GM18870 (cell line): ENCODE measurements at regions not wholly inside any gene's neighbourhood (a gene's known extent, or its start where the extent isn't known, plus 50 kb on each side); places are given as distances from the start of the nearest gene placed in this dataset.

Experiments
- ATAC-seq: cut with Tn5 transposase; IDR thresholded peaks from one replicate; pipeline ENCODE4 v1.9.1; 2021; ENCODE audit warnings: moderate library complexity; ENCODE audit not compliant: unreplicated experiment

DNA sequence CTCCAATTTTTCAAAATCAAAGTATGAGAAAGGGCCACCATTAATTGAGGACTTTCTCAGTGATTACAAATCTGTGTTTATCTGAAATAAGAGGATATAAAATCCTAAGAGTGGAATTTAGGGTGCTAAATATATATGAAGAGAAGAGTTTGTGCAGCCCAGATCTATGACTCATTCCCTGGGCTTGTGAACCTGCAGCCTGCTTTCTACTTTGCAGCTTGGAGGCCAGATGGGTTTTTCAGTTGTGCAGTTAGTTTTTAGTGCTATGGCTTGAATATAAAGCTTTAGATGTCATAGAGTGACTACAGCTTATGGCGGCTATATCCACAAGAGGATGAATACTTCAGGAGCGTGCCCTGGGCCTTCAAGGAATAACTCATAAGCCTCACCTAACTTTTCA is 1391.1 kb downstream of the FSTL5 start:
- ATAC-seq: no peak

DNA sequence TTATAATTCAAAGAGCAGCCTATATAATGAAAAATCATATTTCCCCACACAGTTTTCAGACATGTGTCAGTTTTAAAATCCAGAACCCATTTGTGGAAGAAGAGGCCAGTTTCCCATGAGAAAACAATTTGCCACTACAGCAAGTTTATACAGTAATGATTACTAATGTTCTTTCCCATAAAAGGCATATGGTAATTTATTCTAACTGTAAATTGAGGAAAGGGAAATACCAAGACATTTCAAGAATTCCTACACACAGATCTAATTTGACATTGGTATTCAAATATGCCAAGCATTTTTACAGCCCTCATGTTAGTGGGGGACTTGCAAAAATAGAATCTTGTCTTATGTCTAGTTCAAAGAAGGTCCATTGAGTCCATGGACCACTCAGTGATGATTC is 1368.6 kb downstream of the FSTL5 start:
- ATAC-seq: no peak

DNA sequence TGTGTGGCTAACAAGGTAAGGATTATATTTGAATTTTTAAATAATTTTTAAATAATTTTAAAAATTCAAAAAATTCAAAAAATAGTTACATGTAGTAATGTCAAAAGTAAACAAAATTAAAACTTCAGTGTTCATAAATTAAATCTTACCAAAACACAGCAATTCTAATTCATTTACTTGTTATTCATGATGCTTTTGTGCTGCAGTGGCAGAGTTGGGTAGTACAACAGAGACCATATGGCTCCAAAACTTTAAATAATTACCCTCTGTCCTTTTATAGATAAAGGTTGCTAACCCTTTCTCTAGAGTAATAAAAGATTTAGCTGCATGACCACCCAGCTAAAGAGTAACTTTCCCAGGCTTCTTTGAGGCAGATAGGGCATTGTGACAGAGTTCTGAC is 1355.6 kb downstream of the FSTL5 start:
- no peak for ATAC-seq

DNA sequence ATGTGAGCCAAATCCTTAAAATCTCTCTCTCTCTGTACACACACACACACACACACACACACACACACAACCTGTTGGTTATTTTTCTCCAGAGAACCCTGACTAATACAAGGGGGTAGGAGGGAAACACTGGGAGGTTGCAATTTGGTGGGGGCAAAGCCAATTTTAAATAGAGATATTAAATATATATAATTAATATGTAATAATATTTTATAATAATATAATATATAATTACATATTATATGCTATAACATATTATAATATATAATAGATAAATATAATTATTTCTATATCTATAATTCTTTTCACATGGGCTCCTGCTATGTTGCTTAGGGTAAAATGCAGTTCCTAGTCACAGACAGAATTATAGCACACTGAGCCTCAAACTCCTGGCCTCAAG is 1354.2 kb downstream of the FSTL5 start:
- no peak for ATAC-seq

DNA sequence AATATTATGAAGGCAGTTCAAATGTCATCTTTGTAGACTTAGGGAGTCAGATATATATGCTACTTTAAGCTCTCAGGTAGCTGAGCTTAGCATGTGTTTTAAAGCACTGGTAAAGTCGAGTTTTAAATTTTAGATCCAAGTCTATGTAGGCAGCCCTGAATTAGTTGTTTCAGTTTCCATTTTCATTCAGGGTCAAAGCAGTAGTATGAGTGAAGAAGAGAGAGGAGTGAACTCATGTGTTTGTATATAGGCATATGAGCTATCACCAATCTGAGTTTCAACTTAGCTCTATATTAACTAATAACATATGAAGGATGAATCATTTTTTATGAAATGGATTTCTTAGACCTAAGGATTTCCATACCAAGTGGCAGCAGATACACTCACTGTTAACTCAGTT is 1353.4 kb downstream of the FSTL5 start:
- no peak for ATAC-seq

DNA sequence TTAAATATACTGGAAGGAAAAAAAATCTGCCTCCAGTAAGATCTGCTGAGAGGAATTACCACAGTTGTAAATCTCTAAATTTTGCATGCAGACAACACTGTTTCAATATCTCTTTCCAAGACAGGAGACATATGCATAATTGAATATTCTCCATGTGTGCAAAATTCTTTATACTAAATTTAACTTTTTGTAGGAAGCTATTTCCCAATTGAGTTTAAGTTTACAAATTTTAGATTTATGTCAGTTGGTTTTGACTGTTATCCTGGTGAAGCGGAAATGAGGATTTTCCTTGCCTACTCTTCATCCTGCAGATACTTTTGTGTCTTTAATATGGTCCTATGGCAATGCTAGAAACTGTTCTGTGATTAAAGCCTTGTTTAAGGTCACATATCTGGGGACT is 1352.9 kb downstream of the FSTL5 start:
- ATAC-seq: no peak

DNA sequence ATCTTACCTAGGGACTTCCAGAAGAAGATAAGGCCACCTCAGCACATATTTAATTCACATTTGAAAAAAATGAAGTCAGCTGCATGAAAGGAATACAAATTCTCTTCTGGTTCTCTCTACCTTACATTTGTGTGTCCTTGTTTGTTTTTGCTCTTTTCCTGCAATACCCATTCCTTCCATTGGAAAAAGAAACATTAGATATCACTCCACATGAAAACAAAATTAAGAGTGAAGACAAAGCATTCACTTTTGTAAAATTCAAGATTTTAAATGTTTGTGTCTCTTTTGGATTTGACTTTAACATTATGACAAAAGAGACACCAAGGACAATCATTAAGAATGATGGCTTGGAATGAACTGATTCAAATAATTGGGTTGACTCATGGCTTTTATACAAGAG is 1351.8 kb downstream of the FSTL5 start:
- ATAC-seq: no peak

DNA sequence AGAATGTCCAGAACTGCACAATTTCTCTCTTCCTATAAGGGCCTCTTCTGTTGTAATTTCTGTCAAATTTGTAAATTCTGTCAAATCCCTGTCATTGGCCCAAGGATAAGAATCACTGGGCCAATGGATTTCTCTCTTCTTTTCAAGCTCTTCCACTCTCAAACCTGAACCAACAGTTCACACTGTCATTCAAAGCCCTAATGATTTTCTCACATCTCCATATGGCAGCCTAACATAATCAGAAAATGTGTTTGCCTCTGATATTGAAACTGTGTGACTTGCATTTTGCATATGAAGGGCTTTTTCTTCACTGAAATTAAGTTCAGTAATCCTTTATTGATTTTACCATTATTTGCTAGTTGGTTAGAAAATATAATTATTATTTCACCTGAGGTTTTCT is 1349.1 kb downstream of the FSTL5 start:
- no peak for ATAC-seq

DNA sequence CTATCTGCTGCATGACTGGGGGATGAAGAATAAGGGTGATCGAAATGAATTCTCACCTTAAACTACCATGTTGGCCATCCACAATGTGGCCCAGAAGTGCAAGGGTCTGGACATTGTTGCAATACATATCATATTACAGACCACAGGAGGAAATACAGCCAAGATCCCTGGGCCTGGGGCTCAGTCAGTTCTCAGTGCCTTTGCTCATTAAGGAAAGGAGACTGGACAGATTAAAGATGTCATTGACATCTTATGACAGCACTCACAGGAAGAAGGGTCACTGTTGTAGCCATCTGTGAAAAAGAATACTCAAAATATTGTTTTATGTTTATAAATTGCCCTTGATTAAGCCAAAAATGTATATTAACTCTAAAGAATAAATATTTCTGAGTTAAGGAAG is 1345.2 kb downstream of the FSTL5 start:
- no peak for ATAC-seq

DNA sequence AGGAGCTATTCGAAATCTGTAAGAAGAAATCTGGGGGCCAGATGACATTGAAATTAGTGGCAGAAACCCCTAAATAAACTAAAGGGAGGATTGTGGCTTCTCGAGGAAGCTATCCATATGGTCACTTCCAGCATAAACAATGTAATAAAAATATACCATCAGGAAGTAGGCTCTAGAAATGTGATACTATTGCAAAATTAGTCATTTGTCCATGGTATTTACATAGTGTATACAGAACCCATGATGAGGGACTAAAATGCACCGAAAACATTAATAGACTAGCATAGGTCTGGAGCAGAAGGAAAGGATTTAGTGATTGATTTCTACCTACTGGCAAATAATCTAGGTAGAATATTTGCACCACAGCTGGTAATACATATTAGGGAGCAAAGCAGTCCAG is 1344.0 kb downstream of the FSTL5 start:
- no peak for ATAC-seq

DNA sequence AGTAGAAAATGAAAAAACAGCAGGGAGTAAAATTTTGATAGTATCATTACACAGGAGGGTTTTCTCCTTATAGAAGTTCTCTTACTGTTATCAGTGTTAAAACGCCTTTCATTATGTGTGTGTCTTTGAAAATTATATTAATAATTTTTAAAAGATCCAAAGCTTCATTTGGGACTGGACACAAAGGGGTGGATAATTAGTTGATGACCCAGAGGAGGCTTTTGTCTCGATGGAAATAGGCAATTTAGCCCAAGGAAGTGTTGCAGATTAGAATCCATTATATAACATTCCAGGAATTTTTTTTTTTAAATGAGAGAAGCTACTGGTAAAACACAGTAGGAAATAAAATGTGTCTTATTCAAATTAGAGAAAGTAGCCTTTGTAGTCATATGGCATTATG is 1339.3 kb downstream of the FSTL5 start:
- ATAC-seq: no peak

DNA sequence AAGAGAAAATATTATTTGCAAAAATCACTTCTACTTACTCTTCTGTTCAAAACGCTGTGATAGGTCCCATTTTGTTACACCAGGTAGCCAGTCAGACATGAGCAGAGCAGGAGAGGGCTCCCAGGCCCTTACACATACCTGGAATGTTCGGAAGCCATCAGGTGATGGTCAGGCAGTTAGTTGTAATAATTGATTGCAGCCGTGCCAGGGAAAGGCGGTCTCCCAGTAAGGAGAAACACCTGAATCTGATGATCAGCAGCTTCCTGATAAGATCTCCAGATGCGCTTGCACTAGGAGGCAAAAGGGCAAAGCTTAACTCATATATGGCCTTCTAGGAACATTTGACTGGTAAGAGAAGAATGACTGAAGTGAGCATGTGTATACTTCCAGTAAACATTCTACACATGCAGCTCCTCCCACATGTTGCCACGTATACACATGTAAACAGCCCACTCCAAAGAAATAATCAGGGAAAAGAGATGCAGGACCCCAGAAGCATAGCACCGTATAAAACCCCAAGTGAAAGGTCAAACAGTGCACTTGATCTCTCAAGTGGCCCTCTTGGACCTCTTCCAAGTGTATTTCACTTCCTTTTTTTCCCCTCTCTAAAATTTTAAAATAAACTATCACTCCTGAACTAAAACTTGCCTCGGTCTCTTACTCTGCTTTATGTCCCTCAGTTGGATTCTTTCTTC is 1338.0 kb downstream of the FSTL5 start:
- no peak for ATAC-seq

DNA sequence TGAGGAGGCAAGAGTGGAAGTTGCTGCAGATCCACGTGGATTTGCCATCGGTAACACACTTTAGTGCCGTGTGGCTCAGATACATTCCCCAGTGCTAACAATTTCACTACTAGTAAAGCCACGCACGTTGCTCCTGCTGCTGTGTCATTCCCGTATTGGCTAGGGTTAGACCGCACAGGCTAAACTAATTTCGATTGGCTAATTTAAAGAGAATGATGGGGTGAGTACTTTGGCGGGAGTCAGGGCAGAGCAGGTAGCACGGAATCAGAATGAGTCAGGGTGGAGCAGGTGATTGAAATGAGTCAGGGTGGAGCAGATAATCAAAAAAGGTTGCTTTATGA is 1337.5 kb downstream of the FSTL5 start:
- no peak for ATAC-seq

DNA sequence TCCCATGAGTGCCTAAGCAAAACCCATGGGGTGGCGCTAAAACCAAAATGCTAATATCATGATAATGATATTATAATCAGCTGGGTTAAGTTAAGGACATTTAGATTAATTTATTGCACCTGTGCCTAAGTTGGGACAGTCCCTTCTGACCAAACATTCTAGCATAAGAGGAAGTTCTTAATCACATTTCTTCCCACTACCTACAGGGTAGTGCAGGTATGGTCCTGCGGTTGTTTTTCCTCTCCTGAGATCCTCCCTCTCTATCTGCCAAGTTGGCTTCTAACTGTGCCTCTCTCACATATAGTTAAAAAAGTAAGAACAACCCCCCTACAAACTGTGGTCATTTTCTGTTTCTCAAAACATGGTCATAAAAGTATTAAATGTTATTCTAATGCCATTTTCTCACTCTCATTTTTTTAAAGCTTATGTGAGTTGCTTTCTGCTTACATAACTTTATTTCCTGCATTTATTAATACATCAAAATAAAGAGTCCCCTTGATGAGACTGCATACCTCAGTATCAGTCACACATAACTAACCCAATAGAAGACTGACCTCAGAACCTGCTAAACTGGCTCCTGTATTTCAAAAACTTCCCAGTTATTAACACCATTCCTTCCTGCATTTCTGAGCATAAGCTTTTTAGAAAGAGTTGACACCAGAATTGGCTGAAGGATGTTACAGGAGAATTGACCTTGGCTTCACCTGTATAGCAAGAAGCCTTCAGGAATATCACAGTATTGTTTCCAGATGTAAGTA is 1332.5 kb downstream of the FSTL5 start:
- ATAC-seq: no peak

DNA sequence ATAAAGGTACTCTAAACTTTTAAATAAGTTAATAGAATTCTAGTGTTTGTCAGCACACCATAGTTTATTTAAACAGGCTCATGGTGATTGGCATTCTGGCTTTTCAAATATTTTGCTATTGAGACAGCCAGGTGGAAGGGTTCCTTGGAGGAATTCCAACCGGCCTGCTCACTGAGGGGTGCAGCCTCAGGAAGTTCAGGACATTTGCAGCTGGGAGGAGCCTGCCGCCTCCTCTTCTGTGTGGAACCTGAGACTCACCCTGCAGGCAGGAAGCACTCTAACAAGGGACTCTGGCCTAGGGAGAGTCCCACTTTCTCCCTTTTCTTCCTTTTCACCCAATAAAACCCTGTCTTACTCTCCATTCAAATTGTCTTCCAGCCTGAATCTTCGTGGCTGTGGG is 1328.0 kb downstream of the FSTL5 start:
- ATAC-seq: no peak

DNA sequence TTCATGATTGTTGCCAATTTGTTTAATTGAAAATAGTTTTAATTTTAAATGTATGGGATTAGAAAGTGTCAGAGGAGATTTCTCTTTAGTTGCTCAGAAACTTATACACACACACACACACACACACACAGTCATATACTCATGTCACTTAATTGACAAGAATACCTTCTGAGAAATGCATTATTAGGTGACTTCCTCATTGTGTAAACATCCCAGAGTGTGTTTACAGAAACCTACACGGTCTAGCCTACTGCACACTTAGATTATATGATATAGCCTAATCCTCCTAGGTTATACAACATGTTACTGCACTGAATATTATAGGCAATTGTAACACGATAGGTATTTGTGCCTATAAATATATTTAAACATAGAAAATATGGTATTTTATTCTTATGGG is 1327.4 kb downstream of the FSTL5 start:
- no peak for ATAC-seq

DNA sequence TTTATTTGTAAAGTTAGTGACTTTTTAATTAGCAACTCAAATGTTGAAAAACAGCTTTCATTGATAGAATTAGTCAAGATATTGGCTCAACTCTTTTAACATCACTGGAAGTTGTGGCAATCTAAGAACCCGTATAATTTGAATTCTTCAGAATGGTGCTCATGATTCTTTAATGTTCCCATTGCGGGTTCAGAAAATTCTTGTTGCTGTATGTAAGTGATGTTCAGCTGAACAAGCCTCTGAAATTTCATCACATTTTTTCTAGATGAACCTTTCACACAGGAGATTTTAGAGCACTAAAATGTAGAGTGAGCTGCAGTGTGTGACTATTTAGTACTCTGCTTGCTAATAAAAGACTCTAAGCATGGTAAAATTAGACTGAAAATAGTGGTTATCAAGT is 1317.7 kb downstream of the FSTL5 start:
- no peak for ATAC-seq

DNA sequence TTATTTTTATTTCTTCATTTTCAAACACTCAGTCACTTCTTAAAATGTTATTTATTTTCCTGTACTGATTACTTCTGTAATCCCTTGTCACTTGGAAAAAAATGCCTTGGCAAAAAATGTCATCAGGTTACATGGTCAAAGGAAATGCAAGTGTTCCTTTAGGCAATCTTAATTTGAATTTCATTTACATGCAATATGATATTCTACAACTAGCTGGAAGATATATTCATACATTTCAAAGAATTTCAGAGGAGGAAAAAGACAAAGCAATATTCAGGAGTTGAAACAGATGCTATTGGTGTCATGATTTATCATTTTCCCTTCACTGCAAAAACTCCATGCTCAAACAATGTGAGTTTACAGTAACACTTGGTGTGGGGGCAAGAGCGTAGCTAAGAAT is 1316.6 kb downstream of the FSTL5 start:
- ATAC-seq: no peak

DNA sequence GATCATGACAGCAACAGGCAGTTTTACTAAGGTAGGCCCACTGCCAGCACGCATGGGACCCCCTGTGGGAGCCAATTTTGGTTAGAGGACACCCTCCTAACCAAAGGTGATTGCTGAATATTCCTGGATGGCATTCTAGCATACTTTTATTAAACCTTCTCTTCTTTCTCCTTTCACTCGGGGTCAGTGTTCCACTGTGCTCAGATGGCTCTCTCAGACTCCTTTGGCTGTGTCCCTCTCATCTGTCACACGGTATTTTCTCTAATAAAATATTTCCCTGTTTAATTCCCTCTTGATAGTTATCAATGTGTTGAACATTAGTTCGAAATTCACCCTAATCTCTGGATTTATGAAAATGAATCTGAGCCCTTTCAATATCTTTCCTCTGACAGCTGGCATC is 1315.3 kb downstream of the FSTL5 start:
- ATAC-seq: no peak

DNA sequence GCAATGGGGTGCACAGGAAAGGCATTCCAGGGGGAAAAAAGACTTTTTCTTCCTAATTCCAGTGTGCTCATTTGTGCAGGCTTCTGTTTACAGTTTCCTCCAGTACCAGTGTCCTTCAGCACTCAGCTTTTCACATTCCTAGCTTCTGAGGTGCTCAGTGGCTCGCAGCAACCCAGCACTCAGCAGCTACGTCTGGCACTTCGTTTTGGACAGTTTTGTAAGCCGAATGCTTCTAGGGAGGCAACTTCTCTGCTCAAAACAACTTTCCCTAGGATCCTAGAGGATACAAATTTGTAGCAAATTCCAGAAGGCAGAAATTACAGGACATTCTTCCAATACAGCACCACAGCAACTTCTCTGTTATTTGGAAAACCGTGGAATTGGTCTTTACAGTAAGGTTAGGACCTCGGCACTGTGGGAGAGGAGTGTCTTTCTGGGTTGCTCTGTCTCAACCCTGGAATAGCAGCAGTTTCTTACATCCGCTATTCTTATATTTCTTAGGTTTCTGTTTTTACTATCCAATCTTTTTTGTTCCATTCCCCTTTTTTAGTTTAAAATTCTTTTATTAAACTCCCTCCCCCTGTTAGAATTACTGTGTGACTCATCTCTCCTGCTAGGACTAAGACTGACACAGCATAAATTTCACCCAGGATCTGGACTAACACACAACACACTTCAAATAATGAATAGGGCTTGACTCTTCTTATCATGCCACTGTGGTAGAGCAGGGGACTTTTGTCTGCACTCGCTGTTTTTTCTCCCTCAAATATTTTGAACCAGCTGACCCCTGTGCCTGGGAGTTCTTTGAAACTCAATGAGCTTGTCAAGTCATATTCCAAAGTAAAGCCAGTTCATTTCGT is 1314.7 kb downstream of the FSTL5 start:
- ATAC-seq: no peak

DNA sequence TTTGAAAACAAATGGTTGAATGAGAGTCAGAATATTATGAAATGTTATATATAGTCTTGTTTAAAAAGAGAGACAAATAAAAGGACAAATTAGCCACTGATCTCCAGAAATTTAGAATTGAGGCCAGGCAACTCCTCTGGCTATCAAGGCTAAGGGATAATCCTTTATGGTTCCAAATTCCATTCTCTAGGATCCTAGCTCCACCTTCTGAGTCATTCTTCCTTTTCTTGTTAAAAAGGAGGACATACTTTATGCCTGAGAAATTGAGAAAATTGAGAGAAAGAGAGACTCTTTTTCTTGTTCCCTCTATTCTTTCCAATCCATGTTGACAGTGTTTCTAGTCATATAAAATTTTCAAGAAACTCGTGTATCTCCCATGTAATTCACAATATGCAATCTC is 1299.5 kb downstream of the FSTL5 start:
- ATAC-seq: no peak

DNA sequence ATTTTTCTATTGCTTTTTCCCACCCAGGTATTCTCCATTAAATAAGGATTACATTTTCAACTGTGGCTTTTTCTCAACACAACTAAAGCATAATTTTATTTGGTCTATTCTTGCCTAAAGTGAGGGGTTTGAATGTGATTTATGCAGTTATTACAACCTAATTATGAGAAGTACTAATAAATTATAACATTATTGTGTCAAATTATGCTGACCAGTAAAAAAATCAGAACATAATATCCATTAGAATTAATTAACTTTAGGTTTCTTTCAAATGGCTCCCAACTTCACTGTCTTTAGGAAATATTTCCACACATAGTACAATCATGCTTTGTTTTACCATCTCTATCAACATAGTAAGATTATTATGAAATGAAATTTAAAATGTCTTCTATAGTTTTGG is 1293.9 kb downstream of the FSTL5 start:
- no peak for ATAC-seq
